Suprapubic skin (tissue), 3 donors: ENCODE measurements at regions not wholly inside any gene's neighbourhood (a gene's known extent, or its start where the extent isn't known, plus 50 kb on each side); places are given as distances from the start of the nearest gene placed in this dataset.

ENCODE experiments used
- POLR2A ChIP-seq, 2 donors: fragments of 450-650 bp; IDR thresholded peaks; one replicate each; pipeline ENCODE4 v1.6.1; 2017; ENCODE audit warnings: antibody characterized with exemption in 2 of 2, mild to moderate bottlenecking in 2 of 2, moderate library complexity in 2 of 2
- TF ChIP-seq, protein P1 (sequence below), 2 donors: fragments of 200-600 bp in 1 of 2; fragments of 450-650 bp in 1 of 2; sonication (generic) in 1 of 2; IDR thresholded peaks; one replicate each; pipeline ENCODE4 v1.5.1; 2016 to 2019; ENCODE audit warnings: antibody characterized with exemption in 2 of 2, mild to moderate bottlenecking in 1 of 2, moderate library complexity in 1 of 2

DNA sequence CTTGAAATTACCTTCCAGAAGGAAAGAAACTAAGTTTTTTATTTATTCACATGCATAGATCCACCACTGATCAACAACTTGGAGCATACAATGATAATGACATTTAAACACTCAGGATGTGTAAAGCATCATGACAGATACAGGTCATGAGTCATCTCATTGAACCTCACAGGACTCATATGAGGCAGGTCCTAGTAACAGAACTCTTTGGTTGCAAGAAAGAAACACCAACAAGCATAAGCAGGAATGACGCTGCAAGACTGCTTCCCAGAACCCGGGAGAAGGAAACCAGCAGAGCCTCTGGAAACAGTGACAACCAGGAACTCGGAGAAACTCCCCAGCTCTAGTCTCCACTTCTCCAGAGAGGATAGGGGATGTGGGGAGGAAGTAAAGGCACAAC, 60.8 kb upstream of the IPO5 start:
- TF ChIP-seq, protein P1, sequence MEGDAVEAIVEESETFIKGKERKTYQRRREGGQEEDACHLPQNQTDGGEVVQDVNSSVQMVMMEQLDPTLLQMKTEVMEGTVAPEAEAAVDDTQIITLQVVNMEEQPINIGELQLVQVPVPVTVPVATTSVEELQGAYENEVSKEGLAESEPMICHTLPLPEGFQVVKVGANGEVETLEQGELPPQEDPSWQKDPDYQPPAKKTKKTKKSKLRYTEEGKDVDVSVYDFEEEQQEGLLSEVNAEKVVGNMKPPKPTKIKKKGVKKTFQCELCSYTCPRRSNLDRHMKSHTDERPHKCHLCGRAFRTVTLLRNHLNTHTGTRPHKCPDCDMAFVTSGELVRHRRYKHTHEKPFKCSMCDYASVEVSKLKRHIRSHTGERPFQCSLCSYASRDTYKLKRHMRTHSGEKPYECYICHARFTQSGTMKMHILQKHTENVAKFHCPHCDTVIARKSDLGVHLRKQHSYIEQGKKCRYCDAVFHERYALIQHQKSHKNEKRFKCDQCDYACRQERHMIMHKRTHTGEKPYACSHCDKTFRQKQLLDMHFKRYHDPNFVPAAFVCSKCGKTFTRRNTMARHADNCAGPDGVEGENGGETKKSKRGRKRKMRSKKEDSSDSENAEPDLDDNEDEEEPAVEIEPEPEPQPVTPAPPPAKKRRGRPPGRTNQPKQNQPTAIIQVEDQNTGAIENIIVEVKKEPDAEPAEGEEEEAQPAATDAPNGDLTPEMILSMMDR (IDR thresholded peaks at IDR 0.05) = no peak
- no peak for TF ChIP-seq POLR2A (IDR thresholded peaks at IDR 0.05)
